GM13977 (cell line): ENCODE measurements at regions not wholly inside any gene's neighbourhood (a gene's known extent, or its start where the extent isn't known, plus 50 kb on each side); places are given as distances from the start of the nearest gene placed in this dataset.

Source experiments
- DNase-seq: peaks from one replicate; pipeline ENCODE4 v3.0.0; 2012; ENCODE audit warnings: low spot score
- CTCF ChIP-seq: IDR thresholded peaks from 2 replicates; pipeline ENCODE4 v1.5.1; 2012; ENCODE audit warnings: mild to moderate bottlenecking, control low read depth; ENCODE audit not compliant: insufficient read depth; ENCODE audit errors: extremely low read depth, missing control alignments
- in situ Hi-C: fragments of 300-500 bp; cut with MboI; formaldehyde crosslinking; loops from one replicate; pipeline ENCODE4 v1.12.0; 2022; ENCODE audit warnings: low sequenced_read_pairs, low pct_unique_long_range_greater_than_20kb, mixed read lengths, inconsistent platforms; ENCODE audit not compliant: unreplicated experiment

GRCh38 chr4:148510211-148510610 is 68.0 kb upstream of the NR3C2 start:
- in situ Hi-C loops, result no loop called here
- no peak for TF ChIP-seq CTCF
- no peak for DNase-seq

- no peak for TF ChIP-seq CTCF
- in situ Hi-C loops, result no loop called here
- DNase-seq, result no peak
These were observed 61.5 kb upstream of the NR3C2 start for GRCh38 chr4:148503681-148504080.

GRCh38 chr4:148497258-148497657 is 55.0 kb upstream of the NR3C2 start:
- in situ Hi-C loops, result no loop called here
- DNase-seq, result no peak
- TF ChIP-seq CTCF, result no peak

- no peak for TF ChIP-seq CTCF
- no peak for DNase-seq
- in situ Hi-C loops, result no loop called here
These were observed 53.2 kb upstream of the NR3C2 start for GRCh38 chr4:148495463-148495862.
